T47D (cell line): ENCODE measurements at regions not wholly inside any gene's neighbourhood (a gene's known extent, or its start where the extent isn't known, plus 50 kb on each side); places are given as distances from the start of the nearest gene placed in this dataset.

Experiments used
- DNase-seq, 2 experiments: peaks; one replicate each; pipeline versions ENCODE4 v3.0.0 to v3.0.0-alpha.2; 2011 to 2012; ENCODE audit warnings: low read depth in 1 of 2, low spot score in 1 of 2
- JUND ChIP-seq: IDR thresholded peaks from 2 replicates; pipeline ENCODE4 v1.6.1; 2012; ENCODE audit warnings: low read depth
- in situ Hi-C: cut with HindIII; loops from 2 replicates; pipeline ENCODE4 v1.10.0; 2016; ENCODE audit warnings: low sequenced_read_pairs, low pct_unique_long_range_greater_than_20kb

- in situ Hi-C loops = no loop called here
- DNase-seq = peak in 1 of 2 experiments; percentile 60
- no peak for TF ChIP-seq JUND
Observed at GRCh38 chr6:2403546-2403945, 158.1 kb upstream of the GMDS start.

GRCh38 chr6:2396846-2397630 is 151.6 kb upstream of the GMDS start:
- in situ Hi-C loops = no loop called here
- no peak for DNase-seq
- no peak for TF ChIP-seq JUND

GRCh38 chr6:2396042-2396657 is 150.7 kb upstream of the GMDS start:
- in situ Hi-C loops = no loop called here
- TF ChIP-seq JUND = no peak
- no peak for DNase-seq

GRCh38 chr6:2388554-2389324 is 143.3 kb upstream of the GMDS start:
- TF ChIP-seq JUND = no peak
- in situ Hi-C loops = no loop called here
- no peak for DNase-seq

GRCh38 chr6:2387445-2387844 is 142.0 kb upstream of the GMDS start:
- in situ Hi-C loops = no loop called here
- no peak for DNase-seq
- no peak for TF ChIP-seq JUND

- in situ Hi-C loops = no loop called here
- no peak for TF ChIP-seq JUND
- no peak for DNase-seq
Observed at GRCh38 chr6:2385471-2385983, 140.1 kb upstream of the GMDS start.

- no peak for TF ChIP-seq JUND
- DNase-seq = no peak
- in situ Hi-C loops = no loop called here
Observed at GRCh38 chr6:2384528-2384927, 139.1 kb upstream of the GMDS start.

GRCh38 chr6:2381872-2382661 is 136.7 kb upstream of the GMDS start:
- in situ Hi-C loops = no loop called here
- no peak for TF ChIP-seq JUND
- DNase-seq = no peak

GRCh38 chr6:2378891-2379652 is 133.7 kb upstream of the GMDS start:
- no peak for TF ChIP-seq JUND
- in situ Hi-C loops = no loop called here
- DNase-seq = no peak

- no peak for DNase-seq
- in situ Hi-C loops = no loop called here
- no peak for TF ChIP-seq JUND
Observed at GRCh38 chr6:2378046-2378657, 132.7 kb upstream of the GMDS start.

GRCh38 chr6:2376429-2377355 is 131.3 kb upstream of the GMDS start:
- no peak for TF ChIP-seq JUND
- in situ Hi-C loops = no loop called here
- DNase-seq = no peak
